Peyer's patch (tissue), 4 donors: ENCODE measurements at regions not wholly inside any gene's neighbourhood (a gene's known extent, or its start where the extent isn't known, plus 50 kb on each side); places are given as distances from the start of the nearest gene placed in this dataset.

Experiments
- DNase-seq, 3 donors: peaks; one replicate each; pipeline ENCODE4 v3.0.0-alpha.2; 2017 to 2019
- H3K27ac ChIP-seq, 4 donors: fragments of 200-600 bp; sonication (generic); one replicate each; pipeline ENCODE4 v1.5.1; 2016 to 2019
- H3K27me3 ChIP-seq, 2 donors: fragments of 200-600 bp; sonication (generic); one replicate each; pipeline ENCODE4 v1.5.1; 2019
- H3K36me3 ChIP-seq, 3 donors: fragments of 200-600 bp; sonication (generic); one replicate each; pipeline ENCODE4 v1.5.1; 2016 to 2019
- H3K4me1 ChIP-seq, 4 donors: fragments of 200-600 bp; sonication (generic); one replicate each; pipeline ENCODE4 v1.5.1; 2016 to 2019
- H3K4me3 ChIP-seq, 4 donors: fragments of 200-600 bp; sonication (generic); 1 replicate in 3 of 4; 2 replicates in 1 of 4; pipeline ENCODE4 v1.5.1; 2016 to 2019; ENCODE audit warnings: mild to moderate bottlenecking in 1 of 4
- H3K9me3 ChIP-seq, 4 donors: fragments of 200-600 bp; sonication (generic); one replicate each; pipeline ENCODE4 v1.5.1; 2016 to 2019; ENCODE audit warnings: mild to moderate bottlenecking in 1 of 4
- CTCF ChIP-seq, 6 experiments: fragments of 450-650 bp in 4 of 6; fragments of 200-600 bp in 2 of 6; sonication (generic) in 1 of 6; IDR thresholded peaks; one replicate each; pipeline ENCODE4 v1.5.1; 2017 to 2019; ENCODE audit warnings: antibody characterized with exemption in 6 of 6, mild to moderate bottlenecking in 3 of 6, moderate library complexity in 1 of 6
- POLR2A ChIP-seq, 2 donors: fragments of 450-650 bp; IDR thresholded peaks; one replicate each; pipeline ENCODE4 v1.5.1; 2017; ENCODE audit warnings: antibody characterized with exemption in 2 of 2, mild to moderate bottlenecking in 2 of 2, moderate library complexity in 2 of 2

- DNase-seq, result no peak
- no peaks in the 10 kb centered on the region for H3K36me3 ChIP-seq
- TF ChIP-seq CTCF (IDR thresholded peaks at IDR 0.05) (no peak), POLR2A (IDR thresholded peaks at IDR 0.05) (no peak)
- no peak overlapping the region for H3K27ac ChIP-seq
- H3K27me3 ChIP-seq, result no peaks in the 10 kb centered on the region
- no peaks in the 10 kb centered on the region for H3K9me3 ChIP-seq
- no peak overlapping the region for H3K4me3 ChIP-seq
- no peaks in the 10 kb centered on the region for H3K4me1 ChIP-seq
Observed at GRCh38 chr5:3285621-3286020, 310.0 kb upstream of the IRX1 start.

- no peaks in the 10 kb centered on the region for H3K36me3 ChIP-seq
- H3K9me3 ChIP-seq, result no peaks in the 10 kb centered on the region
- H3K27ac ChIP-seq, result no peak overlapping the region
- DNase-seq, result no peak
- H3K27me3 ChIP-seq, result no peaks in the 10 kb centered on the region
- no peak for TF ChIP-seq CTCF (IDR thresholded peaks at IDR 0.05)
- TF ChIP-seq POLR2A (IDR thresholded peaks at IDR 0.05), result no peak
- no peaks in the 10 kb centered on the region for H3K4me1 ChIP-seq
- no peak overlapping the region for H3K4me3 ChIP-seq
Observed at GRCh38 chr5:3284506-3284905, 311.1 kb upstream of the IRX1 start.

GRCh38 chr5:3282841-3283240, 312.8 kb upstream of the IRX1 start:
- H3K27ac ChIP-seq, result no peak overlapping the region
- no peaks in the 10 kb centered on the region for H3K36me3 ChIP-seq
- H3K4me3 ChIP-seq, result no peak overlapping the region
- no peaks in the 10 kb centered on the region for H3K27me3 ChIP-seq
- no peaks in the 10 kb centered on the region for H3K4me1 ChIP-seq
- TF ChIP-seq CTCF (IDR thresholded peaks at IDR 0.05), result no peak
- TF ChIP-seq POLR2A (IDR thresholded peaks at IDR 0.05), result no peak
- no peak for DNase-seq
- no peaks in the 10 kb centered on the region for H3K9me3 ChIP-seq

GRCh38 chr5:3281366-3281765, 314.3 kb upstream of the IRX1 start:
- H3K36me3 ChIP-seq, result no peaks in the 10 kb centered on the region
- H3K27ac ChIP-seq, result no peak overlapping the region
- DNase-seq, result no peak
- H3K4me3 ChIP-seq, result no peak overlapping the region
- no peaks in the 10 kb centered on the region for H3K4me1 ChIP-seq
- no peak for TF ChIP-seq POLR2A (IDR thresholded peaks at IDR 0.05)
- TF ChIP-seq CTCF (IDR thresholded peaks at IDR 0.05), result no peak
- H3K27me3 ChIP-seq, result no peaks in the 10 kb centered on the region
- H3K9me3 ChIP-seq, result no peaks in the 10 kb centered on the region

- no peak for TF ChIP-seq POLR2A (IDR thresholded peaks at IDR 0.05)
- TF ChIP-seq CTCF (IDR thresholded peaks at IDR 0.05), result no peak
- Histone ChIP-seq H3K36me3 (no peaks in the 10 kb centered on the region), H3K4me3 (no peak overlapping the region), H3K27ac (no peak overlapping the region), H3K4me1 (no peaks in the 10 kb centered on the region), H3K27me3 (no peaks in the 10 kb centered on the region), H3K9me3 (no peaks in the 10 kb centered on the region)
- DNase-seq, result no peak
Observed at GRCh38 chr5:3278643-3279042, 317.0 kb upstream of the IRX1 start.

GRCh38 chr5:3277590-3278196, 317.9 kb upstream of the IRX1 start:
- no peak for DNase-seq
- Histone ChIP-seq H3K9me3 (no peaks in the 10 kb centered on the region), H3K4me1 (no peaks in the 10 kb centered on the region), H3K36me3 (no peaks in the 10 kb centered on the region), H3K27me3 (no peaks in the 10 kb centered on the region), H3K4me3 (no peak overlapping the region), H3K27ac (no peak overlapping the region)
- TF ChIP-seq POLR2A (IDR thresholded peaks at IDR 0.05), result no peak
- TF ChIP-seq CTCF (IDR thresholded peaks at IDR 0.05), result no peak
